H9 (cell line): ENCODE measurements at regions not wholly inside any gene's neighbourhood (a gene's known extent, or its start where the extent isn't known, plus 50 kb on each side); places are given as distances from the start of the nearest gene placed in this dataset.
"Not testable (repeated sequence)": the region's sequence is repeated elsewhere in the genome, so short reads cannot be mapped to it uniquely, and the experiment has no call there.

ENCODE experiments used
- DNase-seq: peaks from one replicate; pipeline ENCODE4 v3.0.0-alpha.2; 2017
- H2AFZ ChIP-seq: one replicate; pipeline ENCODE4 v1.6.1; 2013; ENCODE audit warnings: mild to moderate bottlenecking, low read length, control low read depth, moderate library complexity
- H2AK5ac ChIP-seq: 2 replicates; pipeline ENCODE4 v1.6.1; 2013; ENCODE audit warnings: low read length, control low read depth, mixed read lengths; ENCODE audit not compliant: insufficient read length
- H2BK120ac ChIP-seq: one replicate; pipeline ENCODE4 v1.6.1; 2013; ENCODE audit warnings: low read depth, mild to moderate bottlenecking, low read length, control low read depth, inconsistent platforms; ENCODE audit not compliant: poor library complexity, severe bottlenecking
- H2BK12ac ChIP-seq: 2 replicates; pipeline ENCODE4 v1.6.1; 2013; ENCODE audit warnings: low read length, control low read depth, mixed read lengths, low read depth; ENCODE audit not compliant: insufficient read length
- H2BK15ac ChIP-seq: 2 replicates; pipeline ENCODE4 v1.6.1; 2013; ENCODE audit warnings: low read depth, low read length, control low read depth
- H2BK20ac ChIP-seq: one replicate; pipeline ENCODE4 v1.6.1; 2013; ENCODE audit warnings: low read depth, mild to moderate bottlenecking, low read length, control low read depth, inconsistent platforms; ENCODE audit not compliant: poor library complexity, severe bottlenecking
- H2BK5ac ChIP-seq: 2 replicates; pipeline ENCODE4 v1.6.1; 2013; ENCODE audit warnings: low read length, control low read depth, mixed read lengths; ENCODE audit not compliant: insufficient read length
- H3K14ac ChIP-seq: 2 replicates; pipeline ENCODE4 v1.6.1; 2013; ENCODE audit warnings: low read length, control low read depth; ENCODE audit not compliant: insufficient read depth
- H3K18ac ChIP-seq: 2 replicates; pipeline ENCODE4 v1.6.1; 2013; ENCODE audit warnings: low read depth, mild to moderate bottlenecking, mixed read lengths, low read length, control low read depth; ENCODE audit not compliant: insufficient read length
- H3K23ac ChIP-seq: 2 replicates; pipeline ENCODE4 v1.6.1; 2013; ENCODE audit warnings: low read length, control low read depth, mixed read lengths, low read depth; ENCODE audit not compliant: insufficient read length
- H3K23me2 ChIP-seq: 2 replicates; pipeline ENCODE4 v1.6.1; 2013; ENCODE audit warnings: low read depth, mild to moderate bottlenecking, mixed read lengths, low read length, control low read depth; ENCODE audit not compliant: insufficient read length, poor library complexity, severe bottlenecking
- H3K27ac ChIP-seq: 2 replicates; pipeline ENCODE4 v1.5.1; 2013; ENCODE audit warnings: low read length, control low read depth, mixed read lengths, low read depth; ENCODE audit not compliant: insufficient read length
- H3K27me3 ChIP-seq: 2 replicates; pipeline ENCODE4 v1.6.1; 2013; ENCODE audit warnings: low read length, control low read depth, inconsistent platforms; ENCODE audit not compliant: insufficient read depth
- H3K4ac ChIP-seq: 2 replicates; pipeline ENCODE4 v1.6.1; 2013; ENCODE audit warnings: low read depth, mild to moderate bottlenecking, control low read depth, inconsistent platforms, low read length, moderate library complexity
- H3K4me1 ChIP-seq: 2 replicates; pipeline ENCODE4 v1.6.1; 2013; ENCODE audit warnings: low read length, control low read depth, inconsistent platforms; ENCODE audit not compliant: insufficient read depth
- H3K4me2 ChIP-seq: 2 replicates; pipeline ENCODE4 v1.6.1; 2013; ENCODE audit warnings: low read length, control low read depth, mixed read lengths; ENCODE audit not compliant: insufficient read length, insufficient read depth
- H3K56ac ChIP-seq: 2 replicates; pipeline ENCODE4 v1.6.1; 2013; ENCODE audit warnings: low read depth, mild to moderate bottlenecking, mixed read lengths, low read length, control low read depth; ENCODE audit not compliant: insufficient read length
- H3K79me1 ChIP-seq: 2 replicates; pipeline ENCODE4 v1.6.1; 2013; ENCODE audit warnings: low read depth, mild to moderate bottlenecking, moderate library complexity, low read length, control low read depth, inconsistent platforms; ENCODE audit not compliant: insufficient read depth, poor library complexity, severe bottlenecking
- H3K79me2 ChIP-seq: 2 replicates; pipeline ENCODE4 v1.6.1; 2013; ENCODE audit warnings: low read length, control low read depth, inconsistent platforms; ENCODE audit not compliant: insufficient read depth
- H3K9ac ChIP-seq: 2 replicates; pipeline ENCODE4 v1.6.1; 2013; ENCODE audit warnings: low read length, control low read depth, mixed read lengths; ENCODE audit not compliant: insufficient read length; ENCODE audit errors: extremely low read depth
- H3K9me3 ChIP-seq: one replicate; pipeline ENCODE4 v1.6.1; 2013; ENCODE audit warnings: low read depth, low read length, inconsistent platforms; ENCODE audit not compliant: control insufficient read depth
- H3T11ph ChIP-seq: one replicate; pipeline ENCODE4 v1.6.1; 2013; ENCODE audit warnings: mild to moderate bottlenecking, low read length, control low read depth, inconsistent platforms
- H4K20me1 ChIP-seq: one replicate; pipeline ENCODE4 v1.6.1; 2013; ENCODE audit not compliant: control insufficient read depth, insufficient read length, insufficient read depth
- H4K5ac ChIP-seq: 2 replicates; pipeline ENCODE4 v1.6.1; 2013; ENCODE audit warnings: low read depth, mild to moderate bottlenecking, mixed read lengths, low read length, control low read depth; ENCODE audit not compliant: insufficient read length
- H4K8ac ChIP-seq: replicated peaks from 2 replicates; pipeline ENCODE4 v1.6.1; 2013; ENCODE audit warnings: low read length, control low read depth, mixed read lengths, low read depth; ENCODE audit not compliant: insufficient read length
- H4K91ac ChIP-seq: 2 replicates; pipeline ENCODE4 v1.6.1; 2013; ENCODE audit warnings: low read depth, mild to moderate bottlenecking, moderate library complexity, mixed read lengths, low read length, control low read depth; ENCODE audit not compliant: insufficient read length
- H3K27ac Mint-ChIP-seq, 3 experiments: 2 replicates in 2 of 3; 3 replicates in 1 of 3; pipeline ENCODE4 v1.8.0; 2020 to 2021; ENCODE audit warnings: mixed read lengths in 3 of 3, mild to moderate bottlenecking in 1 of 3, moderate library complexity in 1 of 3
- H3K27me3 Mint-ChIP-seq: 2 replicates; pipeline ENCODE4 v1.8.0; 2021; ENCODE audit warnings: low read depth, mild to moderate bottlenecking, moderate library complexity, mixed read lengths
- H3K36me3 Mint-ChIP-seq, 3 experiments: 2 replicates in 2 of 3; 3 replicates in 1 of 3; pipeline ENCODE4 v1.8.0; 2020 to 2021; ENCODE audit warnings: low read depth in 3 of 3, mixed read lengths in 3 of 3; ENCODE audit not compliant: insufficient read depth in 1 of 3
- H3K4me1 Mint-ChIP-seq, 2 experiments: 2 replicates each; pipeline ENCODE4 v1.8.0; 2020; ENCODE audit warnings: mixed read lengths in 2 of 2
- H3K4me3 Mint-ChIP-seq, 2 experiments: 2 replicates in 1 of 2; 3 replicates in 1 of 2; pipeline ENCODE4 v1.8.0; 2020 to 2021; ENCODE audit warnings: mild to moderate bottlenecking in 2 of 2, mixed read lengths in 2 of 2, moderate library complexity in 1 of 2
- H3K9me3 Mint-ChIP-seq, 2 experiments: 2 replicates in 1 of 2; 3 replicates in 1 of 2; pipeline ENCODE4 v1.8.0; 2020; ENCODE audit warnings: mild to moderate bottlenecking in 2 of 2, mixed read lengths in 2 of 2, moderate library complexity in 1 of 2
- WGBS: extraction: QIAGEN DNeasy Blood & Tissue Kit; methylation state at CpG from one replicate; pipeline ENCODE4 v1.1.7; 2013; ENCODE audit warnings: missing lambda C conversion rate, low lambda C conversion rate, mixed read lengths; ENCODE audit not compliant: insufficient read length; ENCODE audit errors: extremely low coverage; 5-methylcytosine and 5-hydroxymethylcytosine counted together
- TF ChIP-seq, protein P1 (sequence below): fragments of 200-600 bp; sonication (generic); conservative IDR thresholded peaks from 3 replicates; pipeline ENCODE4 v1.8.0; 2021; ENCODE audit warnings: antibody characterized with exemption, mild to moderate bottlenecking

DNA sequence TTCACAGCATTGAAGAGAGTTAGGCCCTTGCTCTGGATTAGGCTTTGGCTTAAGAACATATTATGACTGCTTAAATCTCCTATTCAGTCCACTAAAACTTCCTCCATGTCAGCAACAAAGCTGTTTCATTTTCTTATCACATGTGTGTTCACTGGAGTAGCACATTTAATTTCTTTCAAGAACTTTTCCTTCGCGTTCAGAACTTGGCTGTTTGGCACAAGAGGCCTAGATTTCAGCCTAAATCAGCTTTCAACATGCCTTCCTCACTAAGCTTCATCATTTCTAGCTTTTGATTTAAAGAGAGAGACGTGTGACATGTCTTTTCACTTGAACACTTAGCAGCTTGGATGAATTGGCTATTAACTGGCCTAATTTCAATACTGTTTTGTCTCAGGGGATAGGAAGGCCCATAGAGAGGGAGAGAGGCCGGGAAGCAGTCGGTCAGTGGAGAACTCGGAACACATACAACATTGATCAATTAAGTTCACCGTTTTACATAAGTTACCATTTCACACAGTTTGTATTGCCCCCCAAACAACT is 885.2 kb upstream of the AUTS2 start:
- no peak overlapping the region for H3K4ac ChIP-seq
- no peaks in the 10 kb centered on the region for H3K4me1 Mint-ChIP-seq
- H4K8ac ChIP-seq = no peak overlapping the region
- H3K27me3 ChIP-seq = no peaks in the 10 kb centered on the region
- H3K18ac ChIP-seq = no peak overlapping the region
- no peak overlapping the region for H2AFZ ChIP-seq
- no peaks in the 10 kb centered on the region for H3K9me3 ChIP-seq
- no peak overlapping the region for H3K27ac Mint-ChIP-seq
- no peak overlapping the region for H2BK20ac ChIP-seq
- no peak overlapping the region for H2BK5ac ChIP-seq
- H3K56ac ChIP-seq = no peak overlapping the region
- H3K4me2 ChIP-seq = no peak overlapping the region
- H2BK15ac ChIP-seq = no peak overlapping the region
- peaks cover 0 to 4% (median 2%) of the 10 kb centered on the region in 3 experiments; a peak in 1 of 7 replicates for H3K36me3 Mint-ChIP-seq
- no peak overlapping the region for H2BK120ac ChIP-seq
- H4K20me1 ChIP-seq = no peaks in the 10 kb centered on the region
- no peaks in the 10 kb centered on the region for H3K4me1 ChIP-seq
- peaks cover 2 to 6% of the 10 kb centered on the region in 2 experiments; a peak in 2 of 5 replicates for H3K9me3 Mint-ChIP-seq
- H2AK5ac ChIP-seq = no peak overlapping the region
- no peak overlapping the region for H4K5ac ChIP-seq
- no peaks in the 10 kb centered on the region for H3K79me1 ChIP-seq
- no CpG with 5 or more reads among the region's 7 CpGs for WGBS
- H3K27ac ChIP-seq = no peak overlapping the region
- no peak overlapping the region for H3K9ac ChIP-seq
- H3K14ac ChIP-seq = no peak overlapping the region
- no peak for DNase-seq
- no peaks in the 10 kb centered on the region for H3K27me3 Mint-ChIP-seq
- no peak overlapping the region for H3K23ac ChIP-seq
- no peaks in the 10 kb centered on the region for H3K23me2 ChIP-seq
- H3K4me3 Mint-ChIP-seq = no peak overlapping the region
- no peak overlapping the region for H2BK12ac ChIP-seq
- no peak overlapping the region for H3T11ph ChIP-seq
- H4K91ac ChIP-seq = no peak overlapping the region
- H3K79me2 ChIP-seq = no peaks in the 10 kb centered on the region
- TF ChIP-seq, protein P1, sequence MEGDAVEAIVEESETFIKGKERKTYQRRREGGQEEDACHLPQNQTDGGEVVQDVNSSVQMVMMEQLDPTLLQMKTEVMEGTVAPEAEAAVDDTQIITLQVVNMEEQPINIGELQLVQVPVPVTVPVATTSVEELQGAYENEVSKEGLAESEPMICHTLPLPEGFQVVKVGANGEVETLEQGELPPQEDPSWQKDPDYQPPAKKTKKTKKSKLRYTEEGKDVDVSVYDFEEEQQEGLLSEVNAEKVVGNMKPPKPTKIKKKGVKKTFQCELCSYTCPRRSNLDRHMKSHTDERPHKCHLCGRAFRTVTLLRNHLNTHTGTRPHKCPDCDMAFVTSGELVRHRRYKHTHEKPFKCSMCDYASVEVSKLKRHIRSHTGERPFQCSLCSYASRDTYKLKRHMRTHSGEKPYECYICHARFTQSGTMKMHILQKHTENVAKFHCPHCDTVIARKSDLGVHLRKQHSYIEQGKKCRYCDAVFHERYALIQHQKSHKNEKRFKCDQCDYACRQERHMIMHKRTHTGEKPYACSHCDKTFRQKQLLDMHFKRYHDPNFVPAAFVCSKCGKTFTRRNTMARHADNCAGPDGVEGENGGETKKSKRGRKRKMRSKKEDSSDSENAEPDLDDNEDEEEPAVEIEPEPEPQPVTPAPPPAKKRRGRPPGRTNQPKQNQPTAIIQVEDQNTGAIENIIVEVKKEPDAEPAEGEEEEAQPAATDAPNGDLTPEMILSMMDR = no peak

DNA sequence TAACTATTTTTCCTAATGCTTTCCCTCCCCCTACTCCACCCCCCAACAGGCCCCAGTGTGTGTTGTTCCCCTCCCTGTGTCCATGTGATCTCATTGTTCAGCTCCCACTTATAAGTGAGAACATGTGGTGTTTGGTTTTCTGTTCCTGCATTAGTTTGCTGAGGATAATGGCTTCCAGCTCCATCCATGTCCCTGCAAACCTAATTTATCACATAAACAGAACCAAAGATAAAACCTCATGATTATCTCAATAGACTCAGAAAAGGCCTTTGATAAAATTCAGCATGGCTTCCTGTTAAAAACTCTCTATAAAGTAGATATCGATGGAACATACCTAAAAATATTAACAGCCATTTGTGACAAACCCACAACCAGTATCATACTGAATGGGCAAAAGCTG is 884.1 kb upstream of the AUTS2 start:
- not testable (repeated sequence) for H4K8ac ChIP-seq, H3K27ac ChIP-seq, H3K14ac ChIP-seq, H3K4me3 Mint-ChIP-seq, H3K4ac ChIP-seq, H3T11ph ChIP-seq, H3K9me3 ChIP-seq, H3K27me3 ChIP-seq, H3K79me1 ChIP-seq, H4K20me1 ChIP-seq, H3K9ac ChIP-seq, DNase-seq, H3K36me3 Mint-ChIP-seq, H2BK120ac ChIP-seq, H3K27ac Mint-ChIP-seq, H2BK12ac ChIP-seq, H2BK5ac ChIP-seq, H3K23me2 ChIP-seq, H2AFZ ChIP-seq, H3K4me1 ChIP-seq, H3K9me3 Mint-ChIP-seq, H4K5ac ChIP-seq, H3K27me3 Mint-ChIP-seq, H3K79me2 ChIP-seq, H2BK20ac ChIP-seq, H3K18ac ChIP-seq, H2BK15ac ChIP-seq, H4K91ac ChIP-seq, H3K56ac ChIP-seq, H3K23ac ChIP-seq, H3K4me2 ChIP-seq, H2AK5ac ChIP-seq, H3K4me1 Mint-ChIP-seq
- WGBS = no CpG with 5 or more reads among the region's 1 CpG
